ENCODE measurements at regions not wholly inside any gene's neighbourhood (a gene's known extent, or its start where the extent isn't known, plus 50 kb on each side); places are given as distances from the start of the nearest gene placed in this dataset.

DNA sequence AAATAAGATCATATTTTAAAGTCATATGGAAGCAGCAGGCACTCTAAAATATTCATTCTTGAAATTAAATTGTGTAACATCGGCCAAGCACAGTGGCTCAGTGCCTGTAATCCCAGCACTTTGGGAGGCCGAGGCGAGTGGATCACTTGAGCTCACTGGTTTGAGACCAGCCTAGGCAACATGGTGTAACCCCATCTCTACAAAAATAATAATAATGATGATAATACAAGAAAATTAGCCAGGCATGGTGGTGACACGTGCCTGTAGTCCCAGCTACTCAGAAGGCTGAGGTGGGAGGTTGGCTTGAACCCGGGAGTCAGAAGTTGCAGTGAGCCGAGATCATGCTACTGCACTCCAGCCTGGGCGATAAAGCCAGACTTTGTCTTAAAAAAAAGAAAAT lies 77.4 kb downstream of the TRIM29 start:
- TF ChIP-seq, protein P1, sequence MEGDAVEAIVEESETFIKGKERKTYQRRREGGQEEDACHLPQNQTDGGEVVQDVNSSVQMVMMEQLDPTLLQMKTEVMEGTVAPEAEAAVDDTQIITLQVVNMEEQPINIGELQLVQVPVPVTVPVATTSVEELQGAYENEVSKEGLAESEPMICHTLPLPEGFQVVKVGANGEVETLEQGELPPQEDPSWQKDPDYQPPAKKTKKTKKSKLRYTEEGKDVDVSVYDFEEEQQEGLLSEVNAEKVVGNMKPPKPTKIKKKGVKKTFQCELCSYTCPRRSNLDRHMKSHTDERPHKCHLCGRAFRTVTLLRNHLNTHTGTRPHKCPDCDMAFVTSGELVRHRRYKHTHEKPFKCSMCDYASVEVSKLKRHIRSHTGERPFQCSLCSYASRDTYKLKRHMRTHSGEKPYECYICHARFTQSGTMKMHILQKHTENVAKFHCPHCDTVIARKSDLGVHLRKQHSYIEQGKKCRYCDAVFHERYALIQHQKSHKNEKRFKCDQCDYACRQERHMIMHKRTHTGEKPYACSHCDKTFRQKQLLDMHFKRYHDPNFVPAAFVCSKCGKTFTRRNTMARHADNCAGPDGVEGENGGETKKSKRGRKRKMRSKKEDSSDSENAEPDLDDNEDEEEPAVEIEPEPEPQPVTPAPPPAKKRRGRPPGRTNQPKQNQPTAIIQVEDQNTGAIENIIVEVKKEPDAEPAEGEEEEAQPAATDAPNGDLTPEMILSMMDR (IDR thresholded peaks at IDR 0.05), result no peak
- no peak for TF ChIP-seq POLR2A (IDR thresholded peaks at IDR 0.05)
